ENCODE measurements at regions not wholly inside any gene's neighbourhood (a gene's known extent, or its start where the extent isn't known, plus 50 kb on each side); places are given as distances from the start of the nearest gene placed in this dataset.

DNA sequence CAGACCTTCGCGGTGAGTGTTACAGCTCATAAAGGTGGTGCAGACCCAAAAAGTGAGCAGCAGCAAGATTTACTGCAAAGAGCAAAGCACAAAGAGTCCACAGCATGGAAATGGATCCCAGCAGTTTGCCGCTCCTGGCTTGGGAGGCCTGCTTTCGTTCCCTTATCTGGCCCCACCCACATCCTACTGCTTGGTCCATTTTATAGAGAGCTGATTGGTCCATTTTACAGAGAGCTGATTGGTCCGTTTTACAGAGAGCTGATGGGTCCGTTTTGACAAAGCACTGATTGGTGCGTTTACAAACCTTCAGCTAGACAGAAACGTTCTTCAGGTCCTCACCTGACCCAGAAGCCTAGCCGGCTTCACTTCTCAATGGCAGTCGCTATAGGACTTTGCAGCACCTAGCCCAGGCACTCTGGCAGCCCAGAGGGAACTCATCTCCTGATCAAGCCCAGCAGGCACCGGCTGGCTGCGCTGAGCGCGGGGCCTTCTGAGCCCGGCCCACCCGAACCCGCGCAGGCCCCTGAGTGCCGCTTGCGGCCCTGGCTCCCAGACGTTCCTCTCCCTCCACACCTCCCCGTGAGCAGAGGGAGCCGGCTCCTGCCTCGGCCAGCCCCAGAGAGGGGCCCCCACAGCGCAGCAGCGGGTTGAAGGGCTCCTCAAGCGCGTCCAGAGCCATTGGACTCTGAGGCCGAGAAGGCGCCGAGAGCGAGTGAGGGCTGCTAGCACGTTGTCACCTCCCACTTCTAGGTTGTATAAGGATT, 200.3 kb downstream of the LMO4 start:
- no peaks in the 10 kb centered on the region for H3K9me3 Mint-ChIP-seq
- no peaks in the 10 kb centered on the region for H3K4me1 Mint-ChIP-seq
- DNase-seq: no peak
- no peaks in the 10 kb centered on the region for H3K36me3 Mint-ChIP-seq (ENCODE audit: low read depth)
- no peak overlapping the region for H3K27ac Mint-ChIP-seq
- no peak overlapping the region for H3K4me3 Mint-ChIP-seq
- intact Hi-C loops (cut with micrococcal nuclease): no loop called here
- no peaks in the 10 kb centered on the region for H3K27me3 Mint-ChIP-seq

- no peak overlapping the region for H3K27ac Mint-ChIP-seq
- no peaks in the 10 kb centered on the region for H3K36me3 Mint-ChIP-seq (ENCODE audit: low read depth)
- no peak overlapping the region for H3K4me3 Mint-ChIP-seq
- no peak for DNase-seq
- intact Hi-C loops (cut with micrococcal nuclease): no loop called here
- no peaks in the 10 kb centered on the region for H3K4me1 Mint-ChIP-seq
- no peaks in the 10 kb centered on the region for H3K9me3 Mint-ChIP-seq
- H3K27me3 Mint-ChIP-seq: peaks cover 2% of the 10 kb centered on the region
Observed at GRCh38 chr1:87530042-87530807, 201.5 kb downstream of the LMO4 start.

GRCh38 chr1:87535551-87535950, 206.9 kb downstream of the LMO4 start:
- H3K4me3 Mint-ChIP-seq: no peak overlapping the region
- H3K27me3 Mint-ChIP-seq: peaks cover 2% of the 10 kb centered on the region

DNA sequence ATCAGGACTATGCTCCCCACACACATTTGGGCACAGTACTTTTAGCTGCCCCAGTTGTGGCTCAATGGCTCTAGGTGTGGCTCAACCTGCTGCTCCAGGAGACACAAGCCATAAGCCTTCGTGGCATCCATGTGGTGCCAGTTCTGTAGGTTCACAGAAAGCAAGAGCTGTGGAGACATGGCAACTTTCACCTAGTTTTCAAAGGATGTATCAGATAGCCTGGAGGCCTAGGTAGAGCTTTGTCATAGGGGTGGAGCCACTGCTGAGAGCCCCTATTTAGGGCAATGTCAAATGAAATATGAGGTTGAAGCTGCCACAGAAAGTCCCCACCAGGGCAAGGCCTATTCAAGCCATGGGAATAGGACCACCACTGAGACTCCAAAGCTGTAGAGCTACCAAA, 210.5 kb downstream of the LMO4 start:
- Mint-ChIP-seq H3K27ac (no peak overlapping the region), H3K9me3 (peaks cover 19% of the 10 kb centered on the region), H3K36me3 (ENCODE audit: low read depth) (peaks cover under 1% of the 10 kb centered on the region), H3K4me1 (no peaks in the 10 kb centered on the region), H3K4me3 (no peak overlapping the region), H3K27me3 (peaks cover 2% of the 10 kb centered on the region)
- no peak for DNase-seq
- intact Hi-C loops (cut with micrococcal nuclease): no loop called here

More at GRCh38 chr1:87535551-87535950, 206.9 kb downstream of the LMO4 start:
- no peak for DNase-seq
- intact Hi-C loops (cut with micrococcal nuclease): no loop called here
- Mint-ChIP-seq H3K36me3 (ENCODE audit: low read depth) (no peaks in the 10 kb centered on the region), H3K4me1 (no peaks in the 10 kb centered on the region), H3K27ac (no peak overlapping the region), H3K9me3 (no peaks in the 10 kb centered on the region)

DNA sequence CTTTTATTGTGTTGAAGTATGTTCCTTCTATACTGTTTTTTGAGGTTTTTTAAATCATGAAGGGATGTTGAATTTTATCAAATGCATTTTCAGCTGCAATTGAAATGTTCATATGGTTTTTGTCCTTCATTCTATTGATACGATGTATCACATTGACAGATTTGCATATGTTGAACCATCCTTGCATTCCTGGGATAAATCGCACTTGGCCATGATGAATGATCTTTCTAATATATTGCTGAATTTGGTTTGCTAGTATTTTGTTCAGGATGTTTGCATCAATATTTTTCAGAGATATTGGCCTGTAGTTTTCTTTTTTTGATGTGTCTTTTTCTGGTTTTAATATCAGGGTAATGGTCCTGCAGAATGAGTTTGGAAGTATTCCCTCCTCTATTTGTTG, 214.0 kb downstream of the LMO4 start:
- Mint-ChIP-seq H3K27me3 (no peaks in the 10 kb centered on the region), H3K4me1 (no peaks in the 10 kb centered on the region), H3K36me3 (ENCODE audit: low read depth) (peaks cover 2% of the 10 kb centered on the region), H3K27ac (no peak overlapping the region), H3K9me3 (peaks cover 32% of the 10 kb centered on the region), H3K4me3 (no peak overlapping the region)
- DNase-seq: no peak
- intact Hi-C loops (cut with micrococcal nuclease): no loop called here

DNA sequence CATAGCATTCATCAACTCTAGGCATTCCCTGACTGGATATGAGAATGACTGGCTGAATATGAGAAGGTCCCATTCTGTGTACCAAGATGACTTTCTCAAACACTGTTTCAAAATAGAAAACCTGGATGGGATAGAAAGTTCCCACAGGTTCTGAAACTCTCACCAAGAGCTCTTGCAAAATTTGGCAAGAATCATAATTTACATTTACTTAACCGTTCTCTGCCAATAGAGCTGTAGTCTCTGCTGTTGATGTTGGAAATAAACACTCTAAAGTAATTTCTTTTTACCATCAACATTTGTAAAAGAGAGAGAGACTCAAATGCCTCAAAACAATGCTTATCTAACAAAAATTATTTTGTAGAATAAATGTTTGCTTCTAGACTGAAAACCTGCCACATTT, 221.1 kb downstream of the LMO4 start:
- Mint-ChIP-seq H3K36me3 (ENCODE audit: low read depth) (no peaks in the 10 kb centered on the region), H3K4me1 (no peaks in the 10 kb centered on the region)
- intact Hi-C loops (cut with micrococcal nuclease): no loop called here

DNA sequence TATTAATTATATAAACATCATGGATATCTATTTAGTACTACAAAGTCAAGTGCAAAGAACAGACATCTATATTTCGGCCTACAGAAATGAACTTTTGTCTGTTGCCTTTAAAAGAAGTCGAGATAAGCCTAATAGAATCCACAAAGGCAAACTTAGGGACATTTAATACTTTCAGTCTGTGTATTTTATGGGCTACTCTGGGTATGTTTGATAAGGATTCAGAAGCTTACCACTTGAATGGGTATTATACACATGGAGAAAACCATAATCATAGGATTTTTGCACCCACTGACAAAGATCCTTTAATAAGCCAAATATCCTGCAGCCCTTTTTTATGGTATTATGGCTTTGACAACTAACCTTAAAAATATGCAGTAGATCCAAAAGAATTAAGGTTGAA, 224.8 kb downstream of the LMO4 start:
- intact Hi-C loops (cut with micrococcal nuclease): no loop called here
- Mint-ChIP-seq H3K36me3 (ENCODE audit: low read depth) (no peaks in the 10 kb centered on the region), H3K4me1 (no peaks in the 10 kb centered on the region), H3K27me3 (no peaks in the 10 kb centered on the region), H3K4me3 (no peak overlapping the region), H3K9me3 (no peaks in the 10 kb centered on the region), H3K27ac (no peak overlapping the region)
- no peak for DNase-seq

More for the DNA sequence above, 221.1 kb downstream of the LMO4 start:
- no peak overlapping the region for H3K4me3 Mint-ChIP-seq
- H3K27ac Mint-ChIP-seq: no peak overlapping the region
- no peaks in the 10 kb centered on the region for H3K27me3 Mint-ChIP-seq
- H3K9me3 Mint-ChIP-seq: peaks cover 7% of the 10 kb centered on the region
- no peak for DNase-seq

DNA sequence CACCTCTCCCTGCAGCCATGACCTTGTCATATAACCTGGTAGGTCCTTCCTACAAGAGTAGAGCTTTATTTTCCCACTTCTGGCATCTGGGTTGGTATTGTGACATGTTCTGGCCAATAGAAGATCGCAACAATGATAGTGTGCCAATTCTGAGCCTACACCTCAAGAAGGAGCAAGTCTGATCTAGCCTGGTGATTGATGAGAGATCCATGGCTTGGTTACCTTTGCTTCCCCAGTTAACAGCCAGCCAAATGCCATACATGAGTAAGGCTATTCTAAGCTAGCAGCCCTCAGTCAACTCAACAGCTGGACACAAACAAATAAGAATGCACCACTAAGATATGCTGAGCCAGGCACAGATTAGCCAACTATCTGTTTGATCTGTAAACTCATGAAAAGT, 226.7 kb downstream of the LMO4 start:
- H3K27me3 Mint-ChIP-seq: no peaks in the 10 kb centered on the region
- H3K4me1 Mint-ChIP-seq: no peaks in the 10 kb centered on the region
- no peaks in the 10 kb centered on the region for H3K36me3 Mint-ChIP-seq (ENCODE audit: low read depth)
- intact Hi-C loops (cut with micrococcal nuclease): no loop called here
- no peak overlapping the region for H3K27ac Mint-ChIP-seq
- DNase-seq: no peak
- H3K9me3 Mint-ChIP-seq: no peaks in the 10 kb centered on the region
- no peak overlapping the region for H3K4me3 Mint-ChIP-seq

- H3K27me3 Mint-ChIP-seq: no peaks in the 10 kb centered on the region
- no peaks in the 10 kb centered on the region for H3K9me3 Mint-ChIP-seq
- no peak overlapping the region for H3K4me3 Mint-ChIP-seq
- H3K4me1 Mint-ChIP-seq: no peaks in the 10 kb centered on the region
- H3K27ac Mint-ChIP-seq: no peak overlapping the region
- no peak for DNase-seq
- intact Hi-C loops (cut with micrococcal nuclease): no loop called here
- no peaks in the 10 kb centered on the region for H3K36me3 Mint-ChIP-seq (ENCODE audit: low read depth)
Observed at GRCh38 chr1:87556326-87556725, 227.6 kb downstream of the LMO4 start.

DNA sequence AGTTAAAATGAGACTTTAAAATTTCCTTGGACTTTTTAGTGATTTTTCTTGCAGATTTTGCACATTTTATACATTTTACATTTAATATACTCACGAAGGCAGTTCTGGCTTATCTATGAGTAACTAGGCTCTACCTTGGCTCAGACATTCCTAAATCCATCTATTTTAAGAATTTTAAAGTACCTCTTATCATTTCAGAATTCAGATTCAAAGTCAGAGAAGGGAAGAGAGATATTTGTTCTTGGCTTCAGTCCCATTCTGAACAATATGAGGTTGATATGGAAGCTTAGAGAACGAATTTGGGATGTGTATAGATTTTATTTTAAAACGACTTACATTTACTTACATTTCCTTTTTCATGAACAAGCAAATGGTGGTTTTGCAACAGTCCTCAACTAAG, 230.2 kb downstream of the LMO4 start:
- Mint-ChIP-seq H3K4me3 (no peak overlapping the region), H3K4me1 (no peaks in the 10 kb centered on the region), H3K9me3 (no peaks in the 10 kb centered on the region), H3K27me3 (no peaks in the 10 kb centered on the region), H3K27ac (no peak overlapping the region), H3K36me3 (ENCODE audit: low read depth) (no peaks in the 10 kb centered on the region)
- no peak for DNase-seq
- intact Hi-C loops (cut with micrococcal nuclease): no loop called here

GRCh38 chr1:87560137-87560536, 231.5 kb downstream of the LMO4 start:
- Mint-ChIP-seq H3K9me3 (no peaks in the 10 kb centered on the region), H3K27ac (no peak overlapping the region), H3K27me3 (no peaks in the 10 kb centered on the region), H3K36me3 (ENCODE audit: low read depth) (no peaks in the 10 kb centered on the region), H3K4me3 (no peak overlapping the region), H3K4me1 (no peaks in the 10 kb centered on the region)
- intact Hi-C loops (cut with micrococcal nuclease): no loop called here
- no peak for DNase-seq

- no peak overlapping the region for H3K4me3 Mint-ChIP-seq
- intact Hi-C loops (cut with micrococcal nuclease): no loop called here
- H3K4me1 Mint-ChIP-seq: no peaks in the 10 kb centered on the region
- DNase-seq: no peak
- no peaks in the 10 kb centered on the region for H3K27me3 Mint-ChIP-seq
- no peaks in the 10 kb centered on the region for H3K9me3 Mint-ChIP-seq
- H3K27ac Mint-ChIP-seq: no peak overlapping the region
- no peaks in the 10 kb centered on the region for H3K36me3 Mint-ChIP-seq (ENCODE audit: low read depth)
Observed at GRCh38 chr1:87560601-87561360, 232.1 kb downstream of the LMO4 start.

GRCh38 chr1:87563211-87563610, 234.5 kb downstream of the LMO4 start:
- H3K27me3 Mint-ChIP-seq: no peaks in the 10 kb centered on the region
- H3K36me3 Mint-ChIP-seq (ENCODE audit: low read depth): no peaks in the 10 kb centered on the region
- H3K9me3 Mint-ChIP-seq: no peaks in the 10 kb centered on the region
- H3K4me1 Mint-ChIP-seq: no peaks in the 10 kb centered on the region
- H3K4me3 Mint-ChIP-seq: no peak overlapping the region
- H3K27ac Mint-ChIP-seq: no peak overlapping the region
- DNase-seq: no peak
- intact Hi-C loops (cut with micrococcal nuclease): no loop called here

DNA sequence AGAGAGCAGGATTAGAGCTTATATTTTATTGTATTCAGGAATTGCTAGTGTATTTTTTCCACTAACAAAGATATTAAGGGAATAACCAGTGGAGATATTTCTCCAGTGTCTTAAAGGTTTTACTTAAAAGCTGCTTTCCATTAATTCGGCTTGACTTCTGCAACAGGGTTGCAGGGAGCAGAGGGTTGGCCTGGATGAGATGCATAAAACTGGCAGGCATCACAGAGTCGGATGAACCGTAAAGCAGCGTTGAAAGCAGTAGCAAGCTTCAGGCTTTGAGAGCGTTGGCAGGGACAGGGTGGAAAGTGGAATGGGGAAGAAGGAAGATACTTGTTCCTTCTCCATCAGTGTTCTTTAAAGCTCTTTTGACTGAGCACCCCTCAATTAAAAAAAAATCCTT, 237.2 kb downstream of the LMO4 start:
- Mint-ChIP-seq H3K4me3 (no peak overlapping the region), H3K27ac (no peak overlapping the region)

More for the DNA sequence above, 237.2 kb downstream of the LMO4 start:
- DNase-seq: no peak
- intact Hi-C loops (cut with micrococcal nuclease): no loop called here
- no peaks in the 10 kb centered on the region for H3K9me3 Mint-ChIP-seq
- no peaks in the 10 kb centered on the region for H3K4me1 Mint-ChIP-seq
- no peaks in the 10 kb centered on the region for H3K36me3 Mint-ChIP-seq (ENCODE audit: low read depth)
- no peaks in the 10 kb centered on the region for H3K27me3 Mint-ChIP-seq
